Psoas muscle (tissue), 7 donors: ENCODE measurements at regions not wholly inside any gene's neighbourhood (a gene's known extent, or its start where the extent isn't known, plus 50 kb on each side); places are given as distances from the start of the nearest gene placed in this dataset.

ENCODE experiments used
- ATAC-seq, 4 donors: fragments of 200-7000 bp; cut with Tn5 transposase; one replicate each; pipeline ENCODE4 v1.9.1; 2020; ENCODE audit warnings: moderate library complexity in 3 of 4, mild to moderate bottlenecking in 2 of 4
- DNase-seq, 2 donors: peaks; one replicate each; pipeline ENCODE4 v3.0.0-alpha.2; 2020
- H3K27ac ChIP-seq: fragments of 200-600 bp; one replicate; pipeline ENCODE4 v1.8.0; 2022
- H3K27me3 ChIP-seq, 3 donors: fragments of 200-600 bp in 1 of 3; one replicate each; pipeline versions ENCODE4 v1.6.1 to v1.8.0; 2013 to 2022; ENCODE audit warnings: low read length in 2 of 3, mild to moderate bottlenecking in 2 of 3, moderate library complexity in 1 of 3; ENCODE audit not compliant: insufficient read depth in 3 of 3
- H3K36me3 ChIP-seq, 2 donors: fragments of 200-600 bp in 1 of 2; one replicate each; pipeline versions ENCODE4 v1.6.1 to v1.8.0; 2013 to 2022; ENCODE audit warnings: low read depth in 1 of 2, mild to moderate bottlenecking in 1 of 2, moderate library complexity in 1 of 2; ENCODE audit not compliant: insufficient read depth in 1 of 2
- H3K4me1 ChIP-seq: fragments of 200-600 bp; one replicate; pipeline ENCODE4 v1.8.0; 2022
- H3K4me3 ChIP-seq: fragments of 200-600 bp; one replicate; pipeline ENCODE4 v1.8.0; 2022; ENCODE audit warnings: mild to moderate bottlenecking
- H3K9me3 ChIP-seq: fragments of 200-600 bp; one replicate; pipeline ENCODE4 v1.8.0; 2022
- WGBS, 3 donors: extraction: QIAGEN DNeasy Blood & Tissue Kit; methylation state at CpG; one replicate each; pipeline versions ENCODE4 v1.1.6 to v1.1.7; 2013; 5-methylcytosine and 5-hydroxymethylcytosine counted together
- intact Hi-C, 2 donors: fragments of 100-400 bp; cut with DNase I; formaldehyde crosslinking; loops; one replicate each; pipeline versions ENCODE4 v1.11.0 to v1.14.2; 2022
- TF ChIP-seq, protein P1 (sequence below): fragments of 200-600 bp; IDR thresholded peaks from one replicate; pipeline ENCODE4 v1.8.0; 2022; ENCODE audit warnings: antibody characterized with exemption
- donor health status: healthy with polysubstance abuse.
- donor health status: DM: no; HTN: no; CAD: no; lungs with moderate emphysema.
- donor health status: Bipolar disorder and iron deficiency.
- donor health status: healthy.
- donor health status: DM: yes; HTN: yes; CAD: no.
- donor health status: DM: no; HTN: no; CAD: no.
- donor health status: DM: yes; HTN: yes; CAD: no.

DNA sequence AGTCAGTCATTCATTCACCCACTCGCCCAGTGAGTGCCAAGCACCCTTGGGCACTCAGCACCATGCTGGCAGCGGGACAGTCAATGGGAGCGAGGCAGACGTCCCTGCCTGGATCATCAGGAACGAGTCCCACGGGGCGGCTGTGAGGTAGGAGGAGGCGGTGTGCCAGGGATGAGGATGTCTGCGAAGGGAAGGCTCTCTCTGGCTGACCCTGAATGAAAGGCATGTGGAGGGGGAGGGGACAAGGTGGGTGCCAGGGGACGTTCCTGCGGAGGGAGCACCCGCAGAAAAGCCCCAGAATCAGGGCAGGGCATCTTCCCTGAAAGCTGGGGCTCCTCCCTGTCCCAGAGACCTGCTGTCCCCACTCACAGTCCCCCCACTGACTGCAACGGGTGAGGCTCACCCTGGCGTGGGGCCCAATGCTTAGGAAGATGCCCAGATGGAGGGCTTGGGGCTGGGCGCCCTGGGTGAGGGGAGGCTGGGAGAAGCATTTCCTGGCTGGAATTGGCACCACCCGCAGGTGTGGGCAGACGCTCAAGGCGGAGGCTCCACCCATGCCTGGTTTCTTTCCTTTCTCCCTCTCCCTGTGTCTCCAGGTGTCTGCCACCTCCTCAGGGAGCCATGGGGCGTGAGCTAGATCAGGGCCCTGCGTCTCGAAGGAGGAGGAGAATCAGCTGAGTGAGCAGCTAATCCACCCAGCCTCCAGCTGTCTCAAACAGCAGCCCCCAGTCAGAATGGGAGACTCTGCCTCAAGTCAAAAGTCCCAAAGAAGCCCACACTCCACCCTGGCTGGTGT is 179.0 kb upstream of the PPP1R26 start:
- no peaks in the 10 kb centered on the region for H3K36me3 ChIP-seq
- ATAC-seq (no peak), DNase-seq (no peak)
- no peak overlapping the region for H3K27ac ChIP-seq
- no peak overlapping the region for H3K4me3 ChIP-seq
- no peaks in the 10 kb centered on the region for H3K4me1 ChIP-seq
- H3K9me3 ChIP-seq: no peaks in the 10 kb centered on the region
- intact Hi-C loops: no loop called here
- 34 to 44% (median 36%) methylated on average over 21 of the region's 21 CpGs for WGBS, 3 donors
- peaks cover 0 to 55% (median 31%) of the 10 kb centered on the region in 3 donors for H3K27me3 ChIP-seq
- TF ChIP-seq, protein P1, sequence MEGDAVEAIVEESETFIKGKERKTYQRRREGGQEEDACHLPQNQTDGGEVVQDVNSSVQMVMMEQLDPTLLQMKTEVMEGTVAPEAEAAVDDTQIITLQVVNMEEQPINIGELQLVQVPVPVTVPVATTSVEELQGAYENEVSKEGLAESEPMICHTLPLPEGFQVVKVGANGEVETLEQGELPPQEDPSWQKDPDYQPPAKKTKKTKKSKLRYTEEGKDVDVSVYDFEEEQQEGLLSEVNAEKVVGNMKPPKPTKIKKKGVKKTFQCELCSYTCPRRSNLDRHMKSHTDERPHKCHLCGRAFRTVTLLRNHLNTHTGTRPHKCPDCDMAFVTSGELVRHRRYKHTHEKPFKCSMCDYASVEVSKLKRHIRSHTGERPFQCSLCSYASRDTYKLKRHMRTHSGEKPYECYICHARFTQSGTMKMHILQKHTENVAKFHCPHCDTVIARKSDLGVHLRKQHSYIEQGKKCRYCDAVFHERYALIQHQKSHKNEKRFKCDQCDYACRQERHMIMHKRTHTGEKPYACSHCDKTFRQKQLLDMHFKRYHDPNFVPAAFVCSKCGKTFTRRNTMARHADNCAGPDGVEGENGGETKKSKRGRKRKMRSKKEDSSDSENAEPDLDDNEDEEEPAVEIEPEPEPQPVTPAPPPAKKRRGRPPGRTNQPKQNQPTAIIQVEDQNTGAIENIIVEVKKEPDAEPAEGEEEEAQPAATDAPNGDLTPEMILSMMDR: no peak

DNA sequence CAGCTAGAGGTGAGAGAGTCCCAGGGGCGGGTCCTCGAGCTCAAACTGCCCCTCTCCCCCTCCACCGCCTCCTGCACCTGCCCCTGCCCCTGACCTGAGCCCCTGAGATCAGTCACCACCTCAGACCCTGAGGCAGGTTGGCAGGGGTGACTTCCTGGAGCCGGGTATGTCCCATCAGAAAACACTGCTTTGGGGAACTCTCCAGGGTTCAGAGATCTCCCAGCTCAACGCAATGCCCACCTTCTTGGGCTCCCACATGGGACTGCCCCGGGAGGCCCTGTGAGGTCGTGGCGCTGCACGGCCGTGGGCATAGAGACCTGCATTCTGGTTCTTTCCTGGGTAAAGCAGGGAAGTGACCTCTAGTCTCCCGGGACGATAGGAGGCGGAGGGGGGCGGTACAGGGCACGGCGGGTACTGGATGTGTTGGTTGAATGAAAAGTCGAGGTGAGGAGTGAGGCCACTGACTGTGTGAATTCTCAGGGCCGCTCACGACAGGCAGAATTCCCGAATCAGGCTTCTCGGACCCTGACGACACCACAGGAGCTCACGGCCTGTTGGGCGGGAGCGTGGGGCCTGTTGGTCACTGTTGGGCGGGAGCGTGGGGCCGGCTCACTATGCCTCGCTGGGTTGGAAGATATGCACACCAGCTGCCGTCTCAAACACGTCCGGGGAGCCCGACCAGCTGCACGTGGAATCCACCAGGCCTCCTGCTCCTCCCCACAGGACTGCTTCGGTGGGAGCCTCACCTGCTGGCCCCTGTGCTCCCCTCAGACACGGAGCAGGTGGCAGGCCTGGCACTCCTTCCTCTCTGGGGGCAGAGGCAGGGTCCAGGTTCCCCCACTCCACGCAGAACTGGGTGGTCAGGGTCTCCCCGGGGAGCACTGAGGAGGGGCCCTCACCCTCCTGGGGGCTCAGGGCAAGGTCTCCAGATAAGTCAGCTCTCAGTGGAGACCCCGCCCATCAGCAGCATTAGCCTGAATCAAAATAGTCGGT is 178.0 kb upstream of the PPP1R26 start:
- intact Hi-C loops: no loop called here
- TF ChIP-seq, protein P1: no peak

DNA sequence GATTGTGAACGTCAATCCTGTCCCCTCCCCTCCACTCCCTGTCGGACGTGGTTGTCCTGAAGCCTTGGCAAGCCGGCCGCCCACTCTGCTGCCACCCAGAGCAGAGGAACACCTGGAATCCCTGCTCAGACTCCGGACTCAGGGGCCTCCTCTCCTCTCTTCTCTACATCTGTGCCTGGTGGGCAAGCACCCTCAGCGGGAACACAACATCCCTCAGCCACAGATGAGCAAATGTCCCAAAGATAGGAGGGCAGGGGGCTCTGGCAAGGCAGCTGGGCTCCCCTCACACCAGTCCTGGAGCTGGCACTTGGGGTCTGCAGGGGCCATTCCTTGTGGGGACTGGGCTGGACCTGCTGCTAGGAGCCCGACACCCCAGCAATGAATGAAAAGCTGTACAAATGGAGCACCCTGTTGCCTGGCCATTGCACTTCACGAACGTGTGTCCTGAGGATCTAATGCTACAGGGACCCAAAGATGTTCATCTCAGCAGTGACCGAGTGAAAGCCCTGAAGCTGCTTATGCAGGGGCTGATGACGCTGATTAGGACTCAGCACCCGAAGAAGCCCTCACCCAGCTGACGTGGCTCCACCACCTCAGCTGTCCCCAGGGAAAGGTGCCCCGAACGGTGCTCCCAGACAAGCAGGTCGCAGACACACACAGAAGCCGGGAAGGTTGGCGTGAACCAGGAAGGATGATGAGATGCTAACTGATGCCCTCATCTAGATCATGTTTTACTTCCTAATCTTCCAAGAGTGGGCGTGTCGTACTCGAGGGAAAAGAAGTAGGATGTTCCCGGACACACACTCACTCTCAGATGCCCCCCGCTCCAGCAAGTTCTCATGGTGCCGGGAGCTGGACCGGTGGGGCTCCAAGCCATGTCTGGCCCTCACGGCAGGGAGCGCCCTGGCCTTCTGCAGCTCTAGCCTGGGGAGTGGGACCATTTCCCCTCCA is 177.0 kb upstream of the PPP1R26 start:
- H3K36me3 ChIP-seq: no peaks in the 10 kb centered on the region
- H3K27ac ChIP-seq: no peak overlapping the region
- no peak for DNase-seq
- WGBS, 3 donors: 72 to 74% (median 72%) methylated on average over 28 of the region's 28 CpGs
- H3K4me1 ChIP-seq: no peaks in the 10 kb centered on the region
- intact Hi-C loops: no loop called here
- peaks cover 0 to 71% (median 36%) of the 10 kb centered on the region in 3 donors for H3K27me3 ChIP-seq
- H3K9me3 ChIP-seq: no peaks in the 10 kb centered on the region
- TF ChIP-seq, protein P1: no peak
- no peak overlapping the region for H3K4me3 ChIP-seq
- ATAC-seq: no peak

More for the DNA sequence above, 178.0 kb upstream of the PPP1R26 start:
- H3K36me3 ChIP-seq: no peaks in the 10 kb centered on the region
- 41 to 47% (median 43%) methylated on average over 38 to 40 of the region's 40 CpGs for WGBS, 3 donors
- ATAC-seq (no peak), DNase-seq (no peak)
- H3K27ac ChIP-seq: no peak overlapping the region
- H3K4me3 ChIP-seq: no peak overlapping the region
- no peaks in the 10 kb centered on the region for H3K9me3 ChIP-seq
- H3K4me1 ChIP-seq: no peaks in the 10 kb centered on the region
- H3K27me3 ChIP-seq: peaks cover 0 to 60% (median 33%) of the 10 kb centered on the region in 3 donors

- Histone ChIP-seq H3K27ac (no peak overlapping the region), H3K9me3 (no peaks in the 10 kb centered on the region), H3K4me3 (no peak overlapping the region), H3K36me3 (no peaks in the 10 kb centered on the region), H3K27me3 (peaks cover 0 to 77% (median 36%) of the 10 kb centered on the region in 3 donors), H3K4me1 (no peaks in the 10 kb centered on the region)
- ATAC-seq (no peak), DNase-seq (no peak)
- intact Hi-C loops: no loop called here
- TF ChIP-seq, protein P1: no peak
- WGBS, 3 donors: 52 to 79% (median 78%) methylated on average over 3 of the region's 3 CpGs
Measured at GRCh38 chr9:135303280-135303647, 176.3 kb upstream of the PPP1R26 start.
